ENCODE measurements at regions not wholly inside any gene's neighbourhood (a gene's known extent, or its start where the extent isn't known, plus 50 kb on each side); places are given as distances from the start of the nearest gene placed in this dataset.

DNA sequence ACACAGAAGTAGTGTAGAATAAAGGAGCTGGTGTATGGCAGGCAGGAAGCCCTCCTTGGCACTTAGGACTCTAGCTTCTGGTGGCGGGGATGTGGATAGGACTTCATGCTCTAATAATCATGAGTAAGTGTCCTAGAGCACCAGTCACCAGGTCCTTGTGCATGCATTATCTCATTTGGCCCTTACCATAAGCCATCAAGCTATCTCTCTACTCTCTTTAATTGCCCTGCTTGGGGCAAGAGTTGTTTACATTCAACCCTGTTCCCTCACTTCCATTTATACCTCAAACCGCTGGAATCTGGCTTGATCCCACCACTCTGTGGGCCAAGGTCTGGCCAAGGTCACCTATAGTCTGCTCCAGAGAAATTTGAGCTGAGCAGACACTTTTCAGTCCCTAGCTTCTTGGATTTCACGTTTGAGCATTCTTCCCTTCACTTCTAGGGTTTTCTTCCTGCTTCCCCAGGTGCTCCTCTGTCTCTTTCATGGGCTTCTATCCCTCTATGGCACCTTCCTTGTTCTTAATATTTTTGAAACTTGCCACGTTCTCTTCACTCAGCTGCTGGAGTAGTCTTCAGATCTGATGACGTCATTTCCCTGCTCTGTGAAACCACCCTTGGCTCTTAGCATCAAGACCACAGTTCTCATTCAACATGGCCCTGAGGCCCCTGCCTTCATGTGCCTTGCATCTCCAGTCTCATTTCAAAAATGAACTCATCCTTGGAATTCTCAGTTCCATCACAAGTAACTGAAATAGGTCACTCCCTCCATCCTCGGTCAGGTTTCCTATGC is 94.9 kb upstream of the GATA6 start:
- no peak for DNase-seq

DNA sequence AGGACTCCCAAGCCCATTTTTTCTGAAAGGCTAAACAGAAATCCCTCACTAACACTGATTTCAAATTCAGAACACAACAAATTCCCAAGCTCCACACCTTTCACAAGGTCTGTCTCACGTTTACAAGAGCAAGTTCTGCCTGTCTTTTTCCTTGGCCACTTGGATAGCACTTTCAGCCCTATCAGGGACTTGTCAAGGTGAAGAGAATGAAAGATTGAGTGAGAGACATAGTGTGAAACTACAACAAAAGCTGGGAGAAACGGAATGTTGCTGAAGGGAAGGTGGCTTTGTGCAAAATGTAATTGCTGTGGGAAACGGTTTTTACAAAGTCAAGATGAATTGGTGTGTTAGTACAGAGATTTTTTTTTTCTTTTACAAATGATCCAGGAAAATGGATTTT is 89.4 kb upstream of the GATA6 start:
- DNase-seq, result no peak

DNA sequence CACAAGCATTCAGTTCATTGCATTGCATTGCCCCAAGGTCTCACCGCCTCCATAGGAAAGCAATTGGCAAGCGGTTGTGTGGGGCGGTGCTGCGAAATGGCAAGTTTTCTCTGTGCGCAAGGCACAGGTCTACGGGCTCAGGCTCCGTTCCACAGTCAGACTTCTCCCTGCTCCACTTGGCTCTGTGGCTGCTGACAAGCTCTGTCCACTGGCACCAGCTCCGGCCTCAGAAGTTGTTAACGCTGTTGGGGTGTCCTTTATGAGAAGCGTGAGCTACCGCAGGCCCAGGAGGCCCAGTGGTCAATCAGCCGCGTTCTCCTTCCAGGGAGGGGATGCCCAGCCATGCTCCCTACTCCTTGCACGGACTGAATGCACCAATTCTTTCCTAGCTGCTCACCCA is 87.0 kb upstream of the GATA6 start:
- DNase-seq, result no peak

DNA sequence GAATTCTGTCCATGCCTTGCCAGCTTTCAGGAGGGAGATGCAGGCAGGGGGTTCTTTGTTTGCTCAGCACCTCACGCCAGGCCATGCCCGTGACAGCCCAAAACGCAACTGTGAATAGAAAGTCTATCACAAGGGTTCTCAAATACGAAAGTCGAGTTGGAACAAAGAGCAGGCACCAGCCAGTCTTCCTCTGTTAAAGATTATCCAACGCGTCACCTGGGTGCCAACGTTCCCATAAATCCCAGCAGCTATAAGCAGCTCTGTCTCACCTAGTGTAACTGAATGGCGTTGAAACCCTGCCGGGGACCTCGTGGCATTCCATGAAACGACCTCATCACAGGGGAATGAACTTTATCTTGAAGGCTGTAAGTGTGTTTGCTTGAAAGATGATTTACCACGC is 84.8 kb upstream of the GATA6 start:
- DNase-seq, result no peak

DNA sequence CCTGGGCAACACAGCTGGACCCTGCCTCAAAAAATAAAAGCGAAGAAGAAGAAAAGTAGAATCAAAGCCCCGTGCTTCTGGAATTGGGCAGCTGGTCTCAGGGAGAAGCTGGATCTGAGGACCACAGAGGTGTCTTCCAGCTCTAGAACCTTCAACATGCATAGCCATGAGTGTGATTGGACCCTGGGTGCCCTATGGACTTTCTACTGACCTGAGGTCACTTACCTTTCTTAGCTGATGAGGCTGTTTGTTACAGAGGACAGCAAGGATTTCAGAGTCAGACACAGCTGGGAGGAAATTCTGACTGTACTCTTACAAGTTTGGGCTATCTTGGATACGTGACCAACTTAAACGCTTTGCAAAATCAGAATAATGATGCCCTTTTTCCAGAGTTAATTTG is 82.4 kb upstream of the GATA6 start:
- no peak for DNase-seq

DNA sequence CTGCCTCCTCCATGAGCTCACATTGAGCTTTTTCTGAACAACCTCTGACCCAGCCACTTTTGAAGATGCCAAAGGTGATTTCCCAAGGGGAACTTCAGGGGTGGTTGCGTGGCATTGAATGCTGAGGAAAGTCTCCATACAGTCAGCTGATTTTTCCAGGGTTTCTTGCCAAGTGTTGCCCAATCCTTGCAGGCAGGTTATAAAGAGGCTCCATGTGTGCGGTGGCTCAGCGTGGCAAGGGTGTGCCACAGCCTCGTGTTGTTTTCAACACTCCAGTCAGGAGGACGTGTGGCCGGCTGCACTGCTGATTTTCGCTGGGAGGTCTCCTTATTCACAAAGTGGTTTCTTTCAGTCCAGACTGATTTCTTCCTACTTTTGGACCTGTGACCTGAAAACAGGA is 81.4 kb upstream of the GATA6 start:
- DNase-seq, result no peak

DNA sequence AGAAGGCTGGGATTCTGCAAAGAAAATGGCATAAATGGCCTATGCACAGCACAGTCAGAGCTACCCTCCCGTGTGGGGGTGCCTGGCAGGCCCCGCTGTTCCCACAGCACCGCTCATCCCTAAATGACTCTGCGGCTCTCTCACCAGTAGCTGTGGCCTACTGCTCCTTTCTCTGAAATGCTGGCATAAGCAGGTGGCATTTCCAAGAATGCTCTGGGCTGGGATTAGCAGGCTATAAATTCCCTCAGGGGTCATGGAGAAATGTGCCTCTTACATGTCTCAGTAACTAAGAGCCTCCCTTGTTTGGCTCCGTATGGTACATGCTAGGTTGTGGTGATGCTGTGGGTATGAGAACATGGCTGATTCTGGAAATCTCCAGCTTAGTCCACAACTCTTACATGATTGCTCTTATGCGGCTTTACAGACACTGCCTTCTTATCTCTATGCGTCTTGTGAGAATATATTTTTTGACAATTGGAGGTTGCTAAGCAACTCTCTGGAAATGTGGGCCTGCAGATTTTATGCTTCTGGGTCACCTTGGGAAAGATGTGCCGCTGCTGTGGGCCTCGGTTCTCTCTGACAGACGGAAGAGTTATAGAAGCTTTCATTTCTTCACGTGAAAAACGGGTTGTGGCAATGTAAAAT is 80.3 kb upstream of the GATA6 start:
- DNase-seq, result no peak

DNA sequence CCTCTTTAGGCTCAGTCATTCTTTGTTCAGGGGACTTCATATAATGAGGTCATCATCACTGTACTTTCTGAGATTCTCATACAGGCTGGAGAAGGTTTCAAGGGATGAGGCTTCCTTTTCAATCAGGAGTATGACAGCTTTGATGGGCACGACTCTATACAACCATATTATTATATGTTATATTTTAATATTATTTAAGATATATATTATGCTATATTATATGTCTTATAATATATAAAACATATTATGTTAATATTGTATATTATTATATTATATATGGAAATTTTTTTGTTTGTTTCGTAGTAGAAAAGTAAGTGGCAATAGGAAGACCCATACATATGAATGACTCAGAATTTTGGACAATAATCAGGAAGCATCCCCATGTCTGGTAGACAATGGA is 78.0 kb upstream of the GATA6 start:
- DNase-seq, result no peak

DNA sequence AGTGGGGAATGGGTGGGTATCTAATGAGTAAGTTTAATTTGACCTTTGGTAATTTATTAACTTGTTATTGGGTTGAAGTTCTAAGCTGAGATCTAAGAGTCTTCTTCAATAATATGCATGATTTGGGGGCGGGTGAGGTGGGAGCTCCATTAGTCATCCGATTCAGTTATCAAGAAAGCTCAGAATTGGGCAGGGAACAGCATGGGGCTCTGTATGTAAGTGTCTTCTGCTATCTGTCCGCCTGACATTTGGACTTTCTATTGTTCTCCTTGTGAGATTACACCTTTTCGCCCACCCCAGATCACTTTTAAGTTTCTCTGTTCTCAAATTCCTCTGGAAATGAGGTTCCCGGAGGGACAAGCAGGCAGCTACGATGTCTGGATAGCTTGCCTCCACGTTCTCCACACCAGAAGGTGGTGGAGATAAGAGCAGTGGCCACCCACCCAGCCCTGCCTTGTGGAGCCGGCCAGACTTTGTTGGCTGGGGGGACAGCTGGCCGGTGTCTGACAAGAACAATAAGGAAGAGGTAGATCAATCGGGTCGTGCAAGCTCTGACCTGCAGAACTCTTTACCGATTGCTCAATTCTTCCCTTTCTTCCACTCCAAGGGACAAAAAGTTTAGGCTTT is 75.5 kb upstream of the GATA6 start:
- no peak for DNase-seq

DNA sequence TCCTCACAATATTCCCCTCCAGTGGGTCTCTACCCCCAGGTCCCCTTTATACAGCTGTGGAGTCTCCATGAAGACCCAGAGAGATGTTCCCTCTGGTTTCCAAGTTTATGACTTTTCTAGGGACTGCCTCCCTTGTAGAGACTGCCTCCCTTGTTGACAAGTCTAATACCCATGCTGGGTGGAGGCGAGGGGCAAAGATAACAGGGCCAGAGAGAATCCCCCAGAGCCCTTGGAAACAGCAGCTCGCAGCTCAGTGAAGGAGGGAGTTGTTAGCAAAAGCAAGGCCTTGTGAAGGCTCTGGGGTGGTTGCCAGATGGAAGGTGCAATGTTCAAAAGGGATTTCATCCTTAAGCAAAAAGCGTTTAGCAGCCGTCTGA is 75.0 kb upstream of the GATA6 start:
- DNase-seq, result no peak

DNA sequence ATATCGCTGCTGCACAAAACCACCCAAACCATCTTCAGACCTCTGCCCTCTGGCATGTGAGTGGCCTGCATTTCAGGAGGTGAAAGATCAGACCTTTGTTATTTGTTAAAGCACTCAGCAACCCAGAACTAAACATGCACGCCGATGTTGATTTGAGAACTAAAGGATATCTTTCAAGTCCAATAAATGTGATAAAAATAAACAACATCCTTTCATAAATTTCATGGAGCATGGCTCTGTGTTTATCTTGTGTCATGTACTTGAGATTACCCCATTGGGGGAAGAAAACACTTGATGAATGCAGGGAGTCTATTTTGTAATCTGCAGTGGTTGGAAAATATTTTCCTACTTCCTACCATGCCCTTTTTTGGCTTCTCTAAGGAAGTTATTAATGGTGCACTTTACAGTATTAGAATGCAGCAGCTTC is 70.8 kb upstream of the GATA6 start:
- DNase-seq, result no peak

DNA sequence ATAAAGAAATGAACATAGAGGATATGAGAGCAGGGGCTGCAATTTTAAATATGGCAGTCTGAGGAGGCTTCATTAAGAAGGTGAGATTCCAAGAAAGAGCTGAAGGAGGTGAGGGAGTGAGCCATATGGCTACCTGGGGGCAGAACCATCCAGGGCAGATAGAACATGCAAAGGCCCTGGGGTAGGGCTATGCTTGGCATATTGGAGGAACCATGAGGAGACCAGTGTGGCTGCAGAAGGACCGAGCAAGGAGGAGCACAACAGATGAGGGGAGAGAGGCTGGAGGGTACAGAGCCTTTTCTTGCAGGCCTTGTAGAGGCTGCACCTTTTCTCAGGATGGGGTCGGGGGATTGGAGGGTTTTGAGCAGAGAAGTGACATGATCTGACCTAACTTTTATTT is 69.5 kb upstream of the GATA6 start:
- no peak for DNase-seq

DNA sequence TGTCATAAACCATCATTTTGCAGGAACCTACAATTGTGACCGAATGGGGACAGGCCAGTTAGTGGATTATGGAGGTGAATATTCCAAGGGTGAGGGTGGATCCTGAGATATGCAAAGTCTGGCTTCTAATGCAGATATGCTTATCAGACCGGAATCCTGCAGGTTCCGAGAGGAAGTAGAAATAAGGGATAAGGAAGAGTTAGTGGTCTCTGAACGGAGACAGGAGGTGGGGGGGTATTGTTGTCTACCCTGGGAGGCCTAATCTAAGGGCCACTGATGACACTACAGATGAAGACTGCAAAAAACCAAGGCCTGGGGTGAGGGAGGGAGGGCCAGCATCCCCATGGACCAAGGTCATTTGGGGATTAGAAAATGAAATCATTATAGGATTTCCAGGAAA is 67.7 kb upstream of the GATA6 start:
- no peak for DNase-seq

DNA sequence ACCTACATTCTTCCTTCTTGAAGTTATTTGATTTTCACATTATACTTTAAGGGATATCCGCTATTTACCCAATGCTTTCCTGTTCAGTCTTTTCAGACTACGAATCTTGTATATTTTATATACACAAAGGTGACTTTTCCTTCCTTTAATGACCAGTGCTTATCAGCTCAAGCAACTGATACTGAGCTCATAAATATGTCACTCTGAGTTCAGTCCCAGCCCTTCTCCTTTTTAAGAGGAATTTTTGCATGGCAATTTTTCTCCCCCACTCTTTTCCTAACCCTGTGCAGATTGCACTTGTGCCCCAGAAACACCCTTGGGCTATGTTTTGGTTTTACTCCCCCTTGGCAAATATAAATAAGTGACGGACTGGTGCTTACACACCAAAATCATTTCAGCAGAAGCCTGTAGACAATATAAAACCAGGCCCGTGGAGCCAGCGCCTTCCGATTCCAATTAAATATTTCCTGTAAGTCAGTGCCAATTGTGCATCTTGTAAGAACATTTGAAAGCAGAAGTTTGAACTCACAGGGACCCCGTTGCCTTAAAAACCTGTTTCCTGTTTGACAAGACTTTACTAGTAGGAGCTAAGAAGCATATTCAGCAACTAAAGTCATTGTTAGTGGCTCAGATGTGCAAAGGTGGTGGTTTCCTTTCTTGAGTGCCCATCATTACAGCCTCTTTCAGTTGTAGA is 66.3 kb upstream of the GATA6 start:
- DNase-seq, result no peak

DNA sequence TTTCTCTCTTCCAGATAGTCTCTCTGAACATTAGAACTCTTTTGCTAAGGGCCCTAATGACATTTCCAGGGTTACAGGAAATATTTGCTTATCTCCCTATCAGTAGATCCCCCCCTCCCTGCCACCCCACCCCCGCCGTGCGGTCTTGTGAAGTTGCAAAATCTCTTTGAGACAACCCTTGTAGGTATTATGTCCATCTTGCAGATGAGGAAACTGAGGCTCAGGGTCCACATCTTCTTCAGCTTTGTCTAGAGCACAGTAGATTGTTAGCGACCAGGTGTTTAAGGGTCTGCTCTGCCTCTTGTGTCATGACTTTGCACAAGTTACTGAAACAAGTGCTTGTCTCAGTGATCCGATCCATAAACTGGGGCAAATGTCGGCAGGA is 65.8 kb upstream of the GATA6 start:
- DNase-seq, result no peak

DNA sequence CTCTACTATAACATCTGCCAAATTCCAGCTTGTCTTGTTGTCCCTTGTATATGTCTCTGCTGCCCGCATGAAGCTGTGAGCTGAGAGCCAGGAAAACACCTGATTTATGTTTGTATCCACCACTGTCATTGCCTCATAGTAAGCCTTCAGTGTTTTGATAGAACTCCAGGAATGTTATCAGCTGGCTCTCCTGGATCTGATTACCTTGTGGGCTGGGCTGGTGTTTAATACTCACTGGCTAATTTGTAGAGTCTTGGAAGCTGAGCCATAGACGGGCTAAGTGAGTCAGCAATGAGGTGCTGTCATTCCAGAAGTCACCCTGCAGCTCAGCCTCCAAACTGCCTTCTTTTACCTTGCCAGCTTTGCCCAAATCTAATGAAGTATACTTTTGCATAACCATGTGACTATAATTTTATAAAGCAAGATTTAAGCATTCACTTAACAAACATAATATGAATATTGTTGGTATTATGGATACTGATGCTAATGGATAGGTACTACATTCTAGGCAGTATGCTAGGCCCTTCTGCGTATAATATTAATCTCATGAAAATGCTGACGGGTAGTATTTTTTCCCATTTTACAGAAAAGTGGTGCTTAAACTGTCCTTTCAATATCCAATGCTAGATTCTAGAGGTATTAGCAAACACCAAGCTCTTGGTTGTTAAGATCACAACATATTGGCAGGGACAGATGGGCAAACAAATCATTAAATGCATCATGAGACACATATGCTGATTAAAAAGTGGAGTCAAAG is 62.7 kb upstream of the GATA6 start:
- no peak for DNase-seq

DNA sequence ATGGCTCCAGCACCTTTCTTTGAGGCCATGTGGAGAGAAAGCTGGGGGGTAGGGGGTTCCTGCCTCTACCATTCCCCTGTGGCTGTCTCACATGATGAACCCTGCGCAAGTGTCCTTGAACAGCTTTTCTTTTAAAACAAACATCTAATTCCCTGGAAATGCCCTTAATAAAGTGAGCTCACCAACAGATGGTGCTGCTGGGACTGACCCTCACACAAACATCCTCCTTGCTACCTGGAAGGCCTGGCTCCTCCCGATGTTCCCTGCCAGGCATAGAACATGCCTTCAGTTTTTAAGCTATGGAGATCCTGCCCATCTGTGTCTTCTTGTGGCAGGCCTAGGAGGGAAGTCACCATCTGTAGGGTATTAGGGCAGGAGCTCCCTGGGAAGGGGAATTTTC is 60.7 kb upstream of the GATA6 start:
- DNase-seq, result no peak

DNA sequence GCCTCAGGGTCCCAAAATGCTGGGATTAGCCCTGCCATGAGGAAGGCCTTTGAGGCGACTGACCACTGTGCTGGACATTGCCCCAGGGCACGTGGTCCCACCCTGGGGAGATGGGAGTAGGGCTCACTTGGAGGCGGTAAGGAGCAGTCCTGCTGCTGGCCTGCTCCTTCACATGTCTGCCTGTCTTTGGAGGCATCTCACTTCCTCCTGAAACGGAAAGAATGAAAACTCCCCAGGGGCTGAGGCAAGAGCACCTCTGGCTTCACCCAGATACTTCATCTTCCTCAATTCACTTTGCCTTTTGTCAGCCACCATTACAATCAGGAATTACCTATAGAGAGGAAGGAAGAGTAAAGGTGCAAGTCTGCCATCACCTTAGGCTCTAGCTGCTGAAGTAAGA is 59.9 kb upstream of the GATA6 start:
- DNase-seq, result no peak

DNA sequence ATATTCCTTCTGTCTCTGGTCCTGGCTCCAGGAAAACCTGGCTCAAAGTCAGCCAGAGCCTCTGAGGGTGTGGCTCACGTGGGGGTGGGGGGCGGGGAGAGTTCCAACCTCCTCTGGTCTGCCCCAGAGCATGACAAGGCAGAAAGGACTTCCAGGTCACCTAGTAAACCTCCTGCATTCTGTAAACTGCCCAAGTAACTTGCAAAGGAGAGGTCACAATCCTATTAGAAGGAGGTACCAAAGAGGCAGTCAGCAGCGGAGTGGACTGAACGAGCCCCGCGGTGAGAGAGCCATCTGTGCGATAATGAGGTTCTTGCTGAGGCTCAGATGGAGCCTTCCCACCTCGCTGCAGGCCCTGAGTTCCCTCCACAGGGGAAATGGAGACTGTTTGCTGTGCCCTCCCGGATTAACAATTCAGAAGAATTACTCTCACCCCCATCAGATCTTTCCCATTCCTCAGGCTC is 58.9 kb upstream of the GATA6 start:
- no peak for DNase-seq

DNA sequence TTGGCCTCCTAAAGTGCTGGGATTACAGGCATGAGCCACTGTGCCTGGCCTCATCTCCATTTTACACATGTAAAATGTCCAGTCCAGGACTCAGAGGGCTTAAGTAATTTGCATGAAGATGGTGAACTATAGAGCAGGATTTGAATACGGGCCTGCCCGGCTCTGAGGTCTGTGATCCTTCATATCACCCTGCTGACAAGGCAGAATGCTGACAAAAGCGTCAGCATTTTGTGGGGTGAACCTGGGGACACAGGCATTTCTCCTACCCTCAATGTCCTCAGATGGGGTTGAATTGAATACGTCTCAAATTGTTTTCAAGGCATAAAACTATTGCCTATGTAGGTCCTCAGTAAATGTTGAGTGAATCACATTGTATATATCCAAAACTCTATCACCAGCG is 57.2 kb upstream of the GATA6 start:
- no peak for DNase-seq

DNA sequence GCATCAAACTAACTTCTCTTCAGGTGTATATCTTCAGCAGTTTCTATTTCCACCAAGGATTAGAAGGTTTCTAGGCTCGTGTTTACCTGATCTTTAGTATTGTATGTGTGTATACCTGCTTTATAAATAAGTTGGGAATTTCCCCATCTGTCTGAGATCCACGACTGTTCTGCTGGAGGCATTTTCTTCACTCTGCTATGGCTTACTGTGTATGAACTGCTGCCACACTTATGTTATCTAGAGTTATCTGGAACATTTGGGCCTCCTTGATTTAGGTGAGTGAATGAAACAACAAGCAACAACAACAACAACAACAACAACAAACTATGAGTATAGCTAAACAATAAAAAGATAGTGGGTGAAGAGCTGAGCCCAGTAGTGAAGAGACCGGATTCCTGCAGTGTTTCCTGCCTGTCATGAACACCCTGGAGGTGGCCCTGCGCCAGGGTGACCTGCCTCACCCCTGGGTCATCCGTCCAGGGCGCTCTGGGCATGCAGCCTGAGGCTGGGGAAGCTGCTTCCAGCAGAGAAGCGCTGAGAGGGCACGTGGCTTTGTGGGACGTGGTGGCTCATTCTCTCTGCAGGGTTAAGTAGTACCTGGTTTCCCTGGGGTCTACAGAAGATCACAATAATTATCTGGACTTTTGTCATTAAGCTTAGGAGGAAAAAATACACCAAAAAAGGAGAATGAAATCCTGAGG is 56.1 kb upstream of the GATA6 start:
- DNase-seq, result no peak
